T1000 (cell line): ENCODE measurements at regions not wholly inside any gene's neighbourhood (a gene's known extent, or its start where the extent isn't known, plus 50 kb on each side); places are given as distances from the start of the nearest gene placed in this dataset.

Source experiments
- DNase-seq: peaks from one replicate; lab custom pipeline; 2025; ENCODE audit warnings: mixed read lengths; lab: John Stamatoyannopoulos, UW

DNA sequence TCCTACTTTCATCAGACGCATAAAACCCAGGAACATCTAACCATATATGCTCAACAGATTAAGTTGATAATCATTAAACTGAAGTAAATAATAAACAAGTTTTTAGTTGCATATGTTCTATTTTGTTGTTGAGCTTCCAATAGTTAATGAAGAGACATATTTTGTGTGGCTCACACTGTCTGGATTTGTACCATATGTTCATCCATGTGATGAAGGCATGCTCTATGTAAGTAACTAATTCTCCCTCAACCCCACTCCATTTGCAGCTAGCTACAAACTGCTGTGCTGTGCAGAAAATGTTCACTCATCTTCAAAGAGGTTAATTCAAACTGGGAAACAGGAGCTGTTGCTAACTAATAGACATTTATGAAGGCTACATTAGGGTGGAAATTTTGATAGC, 589.7 kb upstream of the LRRC4C start:
- no peak for DNase-seq

DNA sequence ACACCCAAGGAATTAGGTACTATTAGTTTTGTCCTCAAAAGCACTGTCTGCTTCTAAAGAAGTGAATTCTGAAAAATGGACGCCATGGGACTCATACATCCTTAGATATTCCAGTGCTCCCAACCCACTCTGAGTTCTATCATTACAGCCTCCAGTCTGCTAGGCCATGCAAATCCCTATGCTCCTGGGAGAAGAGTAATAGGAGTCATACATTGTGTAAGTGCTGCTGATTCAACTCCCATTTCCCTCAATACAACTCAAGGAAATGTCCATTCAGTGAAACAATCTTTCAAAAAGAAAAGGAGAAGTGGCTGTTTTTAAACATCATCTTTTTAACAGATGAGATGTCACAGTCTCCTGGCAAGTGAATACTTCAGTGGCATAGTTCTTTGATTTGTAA, 590.2 kb upstream of the LRRC4C start:
- DNase-seq: no peak

DNA sequence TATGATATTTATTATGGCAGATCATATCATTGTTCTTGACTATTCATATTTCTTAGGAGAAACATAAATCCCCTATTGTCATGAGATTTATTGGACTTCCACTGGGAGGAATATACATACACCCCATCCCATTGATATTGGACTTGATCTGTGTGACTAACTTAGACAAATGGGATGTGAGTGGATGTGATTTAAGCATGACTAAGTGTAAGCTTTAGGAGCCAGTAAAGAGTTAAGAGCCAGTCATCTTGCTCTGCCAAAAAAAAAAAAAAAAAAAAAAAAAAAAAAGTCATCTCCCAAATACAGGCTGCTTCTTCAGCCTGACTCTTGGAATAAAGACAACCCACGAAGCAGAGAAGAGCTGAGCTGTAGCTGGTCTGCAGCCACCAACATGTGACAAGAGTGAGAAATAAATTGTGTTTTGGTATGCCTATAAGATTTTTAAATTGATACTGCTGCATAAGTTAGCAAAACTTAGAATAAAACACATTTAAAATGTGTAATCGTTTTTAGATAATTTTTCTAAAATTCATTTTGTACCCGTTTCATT, 595.0 kb upstream of the LRRC4C start:
- no peak for DNase-seq

DNA sequence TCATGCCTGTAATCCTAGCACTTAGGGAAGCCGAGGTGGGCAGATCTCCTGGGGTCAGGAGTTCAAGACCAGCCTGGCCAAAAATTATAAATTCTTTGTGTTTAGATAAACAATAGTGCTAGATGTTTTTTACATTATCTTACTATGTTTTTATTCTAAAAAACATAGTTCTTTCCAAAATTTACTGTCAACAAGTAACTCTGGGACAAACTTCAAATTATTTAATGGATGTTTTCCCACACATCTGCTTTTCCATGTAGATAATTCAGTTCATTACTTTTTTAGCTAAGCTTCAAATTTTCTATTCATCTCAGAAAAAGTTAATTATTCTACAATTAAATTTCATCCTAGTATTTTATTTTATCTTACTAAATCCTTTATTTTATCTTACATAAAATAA, 596.2 kb upstream of the LRRC4C start:
- no peak for DNase-seq

DNA sequence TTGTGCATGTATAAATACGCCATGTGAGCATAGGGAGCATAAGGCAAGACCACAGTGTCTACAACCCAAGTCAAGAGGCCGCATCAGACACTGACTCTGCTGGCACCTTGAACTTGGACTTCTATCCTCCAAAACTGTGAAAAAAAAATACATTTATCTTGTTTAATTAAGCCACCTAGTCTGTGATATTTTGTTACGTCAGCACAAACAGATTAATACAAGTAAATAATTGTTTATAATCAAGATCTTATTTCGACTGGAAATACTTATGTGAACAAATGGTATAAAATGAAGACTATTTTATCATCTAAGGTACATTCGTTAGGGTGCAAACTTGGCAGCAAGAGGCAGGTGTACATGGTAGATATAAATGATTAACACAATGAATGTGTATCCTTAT, 599.3 kb upstream of the LRRC4C start:
- DNase-seq: no peak

DNA sequence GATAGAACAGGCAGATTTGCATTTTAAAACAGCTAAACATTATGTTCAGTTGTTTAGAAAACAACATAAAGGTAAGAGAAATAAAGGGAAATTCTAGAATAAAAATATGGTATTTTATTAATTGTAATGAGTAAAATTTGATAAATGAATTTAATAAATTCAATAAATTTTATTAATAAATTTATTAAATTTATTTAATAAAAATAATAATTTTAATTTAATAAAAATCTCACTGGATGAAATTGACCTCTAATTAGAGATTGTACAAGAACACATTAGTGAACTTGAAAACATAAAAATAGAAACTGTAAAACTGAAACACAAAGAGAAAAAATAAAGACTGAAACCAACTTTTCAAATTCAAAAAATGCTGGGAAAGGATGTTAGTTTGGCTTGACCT, 605.7 kb upstream of the LRRC4C start:
- DNase-seq: no peak

DNA sequence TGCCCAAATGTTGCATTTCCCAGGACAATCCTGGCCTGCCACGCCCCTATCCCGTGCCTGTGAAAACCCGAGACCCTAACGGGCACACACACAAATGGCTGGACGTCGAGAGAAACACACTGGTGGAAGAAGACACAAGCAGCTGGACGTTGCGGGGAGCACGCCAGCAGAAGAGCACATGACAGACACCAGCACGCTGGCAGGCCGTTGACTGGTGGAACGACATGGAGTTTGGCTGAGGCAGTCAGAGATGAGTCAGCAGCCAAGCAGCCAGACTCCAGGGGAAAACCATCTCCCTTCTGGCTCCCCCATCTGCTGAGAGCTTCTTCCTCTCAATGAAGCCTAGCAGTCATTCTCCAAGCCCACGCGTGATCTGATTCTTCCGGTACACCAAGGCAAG, 606.7 kb upstream of the LRRC4C start:
- peak; percentile 42 for DNase-seq

DNA sequence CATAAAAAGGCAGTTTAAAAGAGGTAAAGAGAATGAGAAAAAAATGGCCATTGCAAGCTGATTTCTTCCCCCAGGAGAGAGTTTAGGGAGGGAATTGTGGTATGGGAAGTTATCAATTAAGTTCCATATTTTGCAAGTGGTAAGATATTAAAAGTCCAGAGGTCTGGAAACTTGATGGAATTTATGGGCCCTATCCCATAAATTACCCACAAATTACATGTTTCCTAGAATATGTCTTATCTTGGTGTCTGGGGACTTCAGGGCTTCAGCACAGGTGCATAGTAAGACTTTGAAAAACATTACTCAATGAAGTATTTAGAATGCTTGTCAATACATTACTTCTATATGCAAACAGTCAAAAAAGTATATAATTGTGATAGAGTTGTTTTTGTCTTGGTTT, 614.9 kb upstream of the LRRC4C start:
- no peak for DNase-seq

DNA sequence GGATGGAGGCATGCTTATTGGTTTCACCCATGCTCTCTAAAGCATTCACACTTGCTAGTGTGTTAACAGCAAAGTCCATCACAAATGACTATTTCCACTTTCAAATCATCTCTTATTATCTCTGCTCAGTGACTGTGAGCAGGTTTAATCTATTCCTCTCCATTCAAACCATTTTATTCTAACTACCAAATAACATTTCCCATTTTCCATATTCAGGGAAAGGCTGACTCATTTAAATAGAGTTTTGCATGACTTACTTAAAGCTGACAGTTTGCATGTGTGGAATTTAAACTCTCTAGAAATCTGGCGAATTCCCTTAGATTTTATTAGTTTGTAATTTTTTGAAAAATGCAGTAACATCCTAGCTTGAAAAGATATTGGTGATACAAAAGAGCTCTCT, 615.7 kb upstream of the LRRC4C start:
- no peak for DNase-seq

DNA sequence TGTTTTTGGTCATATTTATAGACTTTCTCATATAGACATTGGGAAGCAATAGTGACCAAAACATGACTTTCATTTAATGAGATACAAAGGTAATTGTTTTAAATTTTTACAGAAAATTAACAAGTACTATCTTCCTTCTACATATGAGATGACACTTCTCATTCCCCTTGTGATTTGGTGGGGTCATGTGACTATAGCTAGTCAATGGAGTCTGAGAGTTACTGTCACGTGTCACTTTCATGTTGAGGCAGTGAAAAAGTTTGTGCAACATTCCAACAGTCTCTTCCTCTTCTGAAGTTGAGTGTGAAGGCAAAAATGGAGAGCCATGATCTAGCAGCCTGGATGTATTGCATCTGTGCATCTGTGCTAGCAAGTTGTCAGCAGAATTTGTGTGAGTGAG, 618.3 kb upstream of the LRRC4C start:
- DNase-seq: no peak

DNA sequence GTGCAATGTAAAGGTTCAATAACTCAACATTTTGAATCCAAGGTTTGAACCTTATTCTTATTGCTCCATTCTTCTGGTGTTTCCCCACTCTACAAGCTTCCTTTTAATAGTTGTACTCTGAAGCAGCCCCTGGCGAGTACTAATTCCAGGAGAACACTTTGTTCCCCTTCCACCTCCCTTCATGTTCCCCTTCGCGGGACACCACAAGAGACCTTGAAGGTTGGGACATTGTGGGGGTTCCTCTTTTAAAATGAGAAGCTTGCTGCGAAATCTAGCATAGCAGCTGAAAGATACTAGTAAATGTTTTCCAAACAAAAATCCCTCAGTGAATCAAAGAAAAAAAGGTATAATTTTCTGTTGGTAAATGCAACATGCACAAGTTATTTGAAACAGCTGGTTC, 626.3 kb upstream of the LRRC4C start:
- DNase-seq: no peak

DNA sequence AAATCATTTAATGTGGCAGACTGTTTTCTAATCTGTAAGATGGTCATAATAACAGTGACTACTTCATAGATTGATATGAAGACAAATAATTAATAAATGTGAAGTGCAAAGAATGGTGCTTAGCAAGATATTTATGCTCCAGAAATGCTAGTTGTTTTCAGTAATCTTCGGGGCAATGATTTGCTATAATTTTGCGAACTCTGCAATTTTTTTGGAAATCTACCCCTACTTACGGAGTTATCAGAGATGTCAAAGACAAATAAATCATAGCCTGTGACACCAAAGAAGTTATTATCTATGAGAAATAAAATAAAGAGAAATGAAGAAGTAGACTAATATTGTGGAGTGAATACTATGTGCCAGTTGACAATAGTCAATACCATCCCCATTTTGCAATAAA, 634.1 kb upstream of the LRRC4C start:
- no peak for DNase-seq

DNA sequence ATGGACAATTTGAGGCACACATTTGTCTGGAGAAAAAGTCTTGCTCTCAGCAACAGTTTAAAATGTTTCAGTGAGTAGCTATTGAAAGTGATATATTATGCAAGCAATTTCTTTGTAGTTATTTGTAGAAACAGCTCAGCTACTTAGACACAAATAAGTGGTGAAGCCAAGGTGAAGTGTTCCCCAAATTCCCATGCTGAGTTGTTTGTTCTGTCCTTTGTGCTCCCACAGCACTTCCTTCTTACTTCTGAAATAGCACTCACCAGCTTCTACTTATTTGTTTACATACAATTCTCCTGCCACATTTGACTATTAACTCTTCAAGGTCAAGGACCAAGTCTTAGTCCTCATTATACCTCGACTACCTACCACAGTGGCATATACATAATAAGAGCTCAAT, 638.6 kb upstream of the LRRC4C start:
- no peak for DNase-seq

DNA sequence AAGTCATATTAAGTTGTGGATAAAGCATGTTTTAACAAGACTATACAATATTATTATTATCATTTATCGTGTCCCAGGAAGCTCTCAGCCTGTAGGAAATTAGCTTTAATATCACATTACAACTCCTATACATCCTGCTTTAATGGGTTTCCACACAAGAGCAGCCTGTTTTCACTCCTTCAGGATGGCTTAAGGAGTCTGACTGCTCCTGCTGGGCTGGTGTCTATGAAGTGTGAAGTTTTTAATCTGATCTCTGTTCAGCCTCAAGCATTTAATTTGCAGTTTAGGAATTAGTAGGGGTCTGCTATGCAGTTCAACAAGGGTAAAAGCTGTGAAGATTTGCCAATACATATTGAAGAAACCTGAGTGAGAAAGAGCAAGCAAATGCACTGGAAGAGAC, 653.4 kb upstream of the LRRC4C start:
- DNase-seq: no peak

DNA sequence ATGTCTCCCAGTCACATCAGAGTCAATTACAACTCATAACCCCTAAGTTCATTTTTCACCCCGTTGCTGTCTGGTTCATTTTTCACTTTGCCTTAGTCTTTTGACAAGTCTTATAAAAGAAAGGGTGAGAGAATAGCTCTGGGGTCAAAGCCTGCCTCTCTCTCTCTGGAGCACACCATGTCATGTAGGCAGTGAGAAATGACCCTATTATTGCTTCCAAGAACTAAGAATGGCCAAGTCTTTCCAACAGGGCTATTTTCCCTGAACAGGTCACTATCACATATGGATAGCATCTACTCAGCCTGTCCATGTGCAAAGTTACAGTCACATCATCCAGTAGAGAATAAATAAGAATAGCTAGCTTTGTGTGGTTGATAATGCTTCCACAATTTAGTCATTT, 655.5 kb upstream of the LRRC4C start:
- no peak for DNase-seq

DNA sequence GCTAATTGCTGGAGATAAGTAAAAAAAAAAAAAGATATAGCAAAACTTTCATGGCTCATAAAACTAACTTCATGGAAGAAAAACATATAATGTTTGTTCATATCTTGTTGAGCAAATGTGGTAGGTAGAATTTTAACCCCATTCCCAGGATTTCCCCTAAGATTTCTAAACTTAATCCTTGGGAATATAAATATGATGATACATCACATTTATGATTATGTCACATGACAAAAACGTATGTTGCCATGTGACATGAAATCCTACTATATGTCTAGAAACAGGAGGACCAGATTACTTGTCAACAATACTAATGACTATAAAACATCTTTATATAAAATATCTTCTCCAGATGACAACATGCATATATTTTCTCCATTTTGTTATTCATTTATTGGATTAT, 679.0 kb upstream of the LRRC4C start:
- no peak for DNase-seq

DNA sequence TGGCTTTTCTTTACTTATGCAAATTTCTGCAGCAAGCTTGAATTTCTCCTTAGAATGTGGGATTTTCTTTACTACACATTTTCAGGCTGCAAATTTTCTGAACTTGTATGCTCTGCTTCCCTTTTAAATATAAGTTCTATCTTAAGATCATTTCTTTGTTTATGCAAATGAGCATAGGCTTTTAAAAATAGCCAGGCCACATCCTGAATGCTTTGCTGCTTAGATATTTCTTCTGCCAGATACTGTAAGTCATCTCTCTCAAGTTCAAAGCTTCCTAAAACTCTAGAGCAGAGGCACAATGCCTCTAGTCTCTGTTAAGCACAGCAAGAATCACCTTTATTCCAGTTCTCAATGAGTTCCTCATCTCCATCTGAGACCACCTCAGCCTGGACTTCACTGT, 685.9 kb upstream of the LRRC4C start:
- DNase-seq: no peak

DNA sequence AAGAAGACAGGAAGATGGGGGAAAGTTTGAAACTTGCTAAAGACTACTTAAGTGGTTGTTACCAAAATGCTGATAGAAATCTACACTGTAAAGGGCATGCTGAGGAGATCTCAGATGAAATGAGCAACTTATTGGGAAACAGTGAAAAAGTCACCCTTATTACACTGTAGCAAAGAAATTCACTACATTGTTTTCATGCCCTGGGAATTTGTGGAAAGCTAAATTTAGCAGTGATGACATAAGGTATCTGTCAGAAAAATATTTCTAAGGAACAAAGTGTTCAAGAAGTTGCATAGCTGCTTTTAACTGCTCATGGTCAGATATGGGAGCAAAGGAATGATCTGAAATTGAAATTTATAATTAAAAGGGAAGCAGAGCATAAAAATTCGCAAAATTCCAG, 702.4 kb upstream of the LRRC4C start:
- no peak for DNase-seq

DNA sequence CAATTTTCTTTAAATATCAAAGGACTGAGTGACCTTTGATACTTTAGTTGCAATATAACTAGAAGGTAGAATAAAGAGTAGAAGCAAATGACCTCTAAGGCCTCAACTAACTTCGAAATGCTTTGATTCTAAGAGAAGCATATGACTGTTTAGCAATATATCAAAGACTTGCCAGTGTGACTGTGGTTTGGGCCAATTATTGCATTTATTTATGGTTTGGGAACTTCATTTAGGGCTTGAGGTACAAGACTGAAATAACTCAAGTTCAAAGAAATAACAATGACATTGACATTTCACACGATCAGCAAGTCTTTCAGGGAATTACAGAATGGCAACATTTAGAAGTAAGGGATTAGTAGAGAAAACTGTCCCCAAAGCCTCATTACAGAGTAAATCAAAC, 709.7 kb upstream of the LRRC4C start:
- no peak for DNase-seq

DNA sequence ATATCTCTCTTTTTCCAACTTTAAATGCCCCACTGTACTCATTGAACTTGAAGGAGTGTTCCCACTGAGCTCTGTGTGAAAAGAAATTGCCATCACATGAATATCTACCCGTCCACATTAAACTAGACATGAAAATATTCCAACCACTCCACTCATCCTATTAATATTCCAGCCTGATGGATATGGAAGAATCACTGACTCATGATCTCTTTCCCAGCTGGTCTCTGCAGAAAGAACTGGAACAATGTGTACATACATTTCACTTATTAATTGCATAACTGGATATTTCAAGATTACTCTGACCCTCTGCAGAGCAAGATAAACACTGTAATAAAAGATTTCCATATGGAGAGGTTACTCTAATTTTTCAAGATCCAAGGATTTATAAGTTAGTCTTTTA, 711.1 kb upstream of the LRRC4C start:
- DNase-seq: no peak

DNA sequence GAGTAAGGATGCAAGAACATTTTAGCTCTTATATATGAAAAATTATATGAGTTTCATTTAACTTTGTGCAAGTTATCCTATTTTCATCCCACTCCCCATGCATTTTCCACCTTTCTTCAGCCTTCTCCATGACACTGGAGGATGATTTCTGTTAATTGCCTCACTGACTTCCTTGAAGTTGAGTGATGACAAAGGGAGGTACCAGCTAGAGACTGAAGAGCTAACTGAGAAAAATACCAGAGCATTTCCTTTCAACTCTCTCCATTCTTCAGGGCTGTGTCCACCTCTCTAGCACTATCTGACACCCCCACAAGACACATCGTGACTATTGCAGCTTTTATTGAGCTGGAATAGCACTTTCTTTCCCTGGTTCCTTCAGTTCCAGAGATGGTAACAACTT, 711.6 kb upstream of the LRRC4C start:
- no peak for DNase-seq

DNA sequence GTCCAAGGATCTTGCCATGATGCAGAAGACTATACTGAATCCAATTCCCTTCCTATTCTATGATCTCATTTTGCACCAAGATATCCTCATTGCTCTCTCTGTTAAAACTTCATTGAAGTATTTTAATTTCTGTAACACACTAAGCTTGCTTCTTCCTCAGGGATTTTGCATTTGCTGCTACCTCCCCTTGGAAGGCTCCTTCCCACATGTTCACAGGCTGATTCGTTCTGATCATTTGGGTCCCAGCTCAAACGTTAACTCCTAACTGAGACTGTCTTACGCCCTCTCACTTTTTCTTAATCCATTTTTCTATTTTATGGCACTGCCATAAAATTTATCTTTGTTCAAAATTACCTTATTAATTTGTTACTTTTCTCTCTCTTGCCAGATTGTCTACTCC, 713.0 kb upstream of the LRRC4C start:
- no peak for DNase-seq

DNA sequence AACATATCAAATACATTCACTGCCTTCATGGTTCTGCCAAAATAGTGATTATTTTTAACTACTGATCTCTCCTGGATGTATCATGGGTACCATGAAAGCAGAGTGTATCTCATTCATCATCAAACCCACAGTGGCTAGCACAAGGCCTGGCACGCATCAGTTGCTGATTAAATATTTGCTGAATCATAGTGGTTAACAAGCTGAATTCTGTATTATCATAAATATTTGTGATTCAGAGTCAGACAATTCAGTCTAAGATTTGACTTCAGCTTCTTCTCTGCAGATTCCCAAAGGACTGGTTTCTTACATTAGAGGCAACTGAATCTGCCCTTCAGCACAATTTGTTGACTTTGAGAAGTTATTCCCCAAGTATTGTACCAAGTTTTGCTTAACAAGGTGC, 715.8 kb upstream of the LRRC4C start:
- DNase-seq: peak; percentile 11

DNA sequence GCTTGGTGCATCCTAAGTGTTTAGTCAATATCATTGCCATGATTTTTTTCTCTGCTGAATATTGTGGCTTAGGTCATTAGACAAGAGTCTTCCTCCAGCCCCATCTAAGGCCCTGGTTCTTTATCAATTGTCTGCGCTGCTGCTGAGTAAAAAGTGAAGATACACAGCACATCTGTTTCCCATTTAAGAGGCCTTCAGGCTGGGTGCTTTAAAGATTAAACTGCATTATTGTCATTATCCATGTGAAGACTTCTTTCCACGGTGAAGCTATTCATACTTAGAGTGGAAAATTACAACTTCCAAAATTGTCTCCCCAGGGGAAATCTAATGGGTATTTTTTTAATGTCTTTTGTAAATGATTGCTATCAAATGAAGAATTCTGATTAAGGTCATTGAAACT, 719.8 kb upstream of the LRRC4C start:
- DNase-seq: no peak
